IMR-90 (cell line): ENCODE measurements at regions not wholly inside any gene's neighbourhood (a gene's known extent, or its start where the extent isn't known, plus 50 kb on each side); places are given as distances from the start of the nearest gene placed in this dataset.

Source experiments
- ATAC-seq: fragments of 200-7000 bp; cut with Tn5 transposase; 2 replicates; pipeline ENCODE4 v1.9.1; 2020; ENCODE audit warnings: low read depth, mild to moderate bottlenecking, moderate library complexity
- BruUV-seq: library from RNA; stranded (reverse); fragments of 400-500 nt; replicated peaks from 2 replicates; lab custom pipeline; 2021; lab: Mats Ljungman, UMichigan
- CTCF ChIA-PET: fragments of 300-600 bp; formaldehyde crosslinking; extraction: SDS; loops from one replicate; lab custom pipeline; 2021; ENCODE audit warnings: antibody characterized with exemption; lab: Yijun Ruan, JAX
- POLR2A ChIA-PET: fragments of 300-600 bp; sonication (Branson Sonifier 250); formaldehyde crosslinking; loops from one replicate; lab custom pipeline; 2022; ENCODE audit warnings: antibody characterized with exemption; ENCODE audit not compliant: unreplicated experiment; lab: Charles Lee
- DNase-seq: peaks from one replicate; pipeline ENCODE4 v3.0.0; 2013
- H2AFZ ChIP-seq: replicated peaks from 2 replicates; pipeline ENCODE3; 2013; ENCODE audit warnings: low read length, mild to moderate bottlenecking; ENCODE audit not compliant: poor library complexity
- H2AK5ac ChIP-seq: 2 replicates; pipeline ENCODE4 v1.6.1; 2013; ENCODE audit warnings: low read depth, low read length, inconsistent platforms
- H2AK9ac ChIP-seq: replicated peaks from 2 replicates; pipeline ENCODE3; 2013; ENCODE audit warnings: mild to moderate bottlenecking, low read depth, low read length, moderate library complexity; ENCODE audit not compliant: poor library complexity
- H2BK120ac ChIP-seq: 2 replicates; pipeline ENCODE4 v1.6.1; 2013; ENCODE audit warnings: low read depth, low read length, inconsistent platforms
- H2BK15ac ChIP-seq: 3 replicates; pipeline ENCODE4 v1.6.1; 2013; ENCODE audit warnings: low read depth, low read length, inconsistent platforms
- H2BK20ac ChIP-seq: 2 replicates; pipeline ENCODE4 v1.6.1; 2013; ENCODE audit warnings: low read depth, mild to moderate bottlenecking, inconsistent platforms, low read length, moderate library complexity
- H2BK5ac ChIP-seq: 2 replicates; pipeline ENCODE4 v1.6.1; 2013; ENCODE audit warnings: mild to moderate bottlenecking, low read depth, low read length, inconsistent platforms; ENCODE audit not compliant: poor library complexity, severe bottlenecking
- H3K14ac ChIP-seq: replicated peaks from 2 replicates; pipeline ENCODE4 v1.6.1; 2013; ENCODE audit warnings: low read depth, low read length, inconsistent platforms
- H3K18ac ChIP-seq: 2 replicates; pipeline ENCODE4 v1.6.1; 2013; ENCODE audit warnings: low read depth, low read length, control low read depth
- H3K23ac ChIP-seq: 2 replicates; pipeline ENCODE4 v1.6.1; 2013; ENCODE audit warnings: low read depth, low read length, inconsistent platforms
- H3K27ac ChIP-seq: 2 replicates; pipeline ENCODE4 v1.5.1; 2013; ENCODE audit warnings: mild to moderate bottlenecking, control low read depth, low read length; ENCODE audit not compliant: insufficient read depth
- H3K27me3 ChIP-seq: 2 replicates; pipeline ENCODE4 v1.6.1; 2013; ENCODE audit warnings: low read length; ENCODE audit not compliant: control insufficient read depth, insufficient read depth
- H3K36me3 ChIP-seq: 2 replicates; pipeline ENCODE4 v1.6.1; 2013; ENCODE audit warnings: low read length, mixed read lengths; ENCODE audit not compliant: control insufficient read depth, insufficient read depth
- H3K4ac ChIP-seq: 2 replicates; pipeline ENCODE4 v1.6.1; 2013; ENCODE audit warnings: low read depth, low read length, inconsistent platforms
- H3K4me1 ChIP-seq: 2 replicates; pipeline ENCODE4 v1.6.1; 2013; ENCODE audit warnings: low read length, mixed read lengths; ENCODE audit not compliant: control insufficient read depth, insufficient read depth
- H3K4me2 ChIP-seq: 2 replicates; pipeline ENCODE4 v1.6.1; 2013; ENCODE audit warnings: low read depth, mild to moderate bottlenecking, control low read depth, low read length, moderate library complexity
- H3K4me3 ChIP-seq: 2 replicates; pipeline ENCODE4 v1.5.1; 2013; ENCODE audit warnings: low read depth, mild to moderate bottlenecking, control low read depth, low read length, moderate library complexity; ENCODE audit not compliant: insufficient read depth
- H3K56ac ChIP-seq: 2 replicates; pipeline ENCODE4 v1.6.1; 2013; ENCODE audit warnings: low read length, inconsistent platforms; ENCODE audit not compliant: insufficient read depth; ENCODE audit errors: extremely low read depth
- H3K79me1 ChIP-seq, 2 experiments: 2 replicates each; pipeline ENCODE4 v1.6.1; 2013; ENCODE audit warnings: low read length in 2 of 2, inconsistent platforms in 1 of 2, low read depth in 1 of 2
- H3K9ac ChIP-seq: 2 replicates; pipeline ENCODE4 v1.6.1; 2013; ENCODE audit warnings: low read depth, low read length, control low read depth
- H3K9me1 ChIP-seq: 2 replicates; pipeline ENCODE4 v1.6.1; 2013; ENCODE audit warnings: low read length, inconsistent platforms; ENCODE audit not compliant: insufficient read depth
- H3K9me3 ChIP-seq: 2 replicates; pipeline ENCODE4 v1.6.1; 2013; ENCODE audit warnings: low read length; ENCODE audit not compliant: control insufficient read depth, insufficient read depth
- H4K20me1 ChIP-seq: 2 replicates; pipeline ENCODE4 v1.6.1; 2013; ENCODE audit warnings: low read length, inconsistent platforms; ENCODE audit not compliant: insufficient read depth
- H4K5ac ChIP-seq: 2 replicates; pipeline ENCODE4 v1.6.1; 2013; ENCODE audit warnings: mild to moderate bottlenecking, low read depth, low read length, control low read depth
- H4K8ac ChIP-seq, 2 experiments: 2 replicates each; pipeline ENCODE4 v1.6.1; 2013; ENCODE audit warnings: low read depth in 2 of 2, low read length in 2 of 2, control low read depth in 1 of 2, inconsistent platforms in 1 of 2
- H4K91ac ChIP-seq: 2 replicates; pipeline ENCODE4 v1.6.1; 2013; ENCODE audit warnings: low read depth, low read length, inconsistent platforms; ENCODE audit not compliant: insufficient read depth
- POLR2A ChIP-seq: IDR thresholded peaks from 2 replicates; pipeline ENCODE4 v1.6.1; 2012; ENCODE audit warnings: mild to moderate bottlenecking, low read depth, low read length
- WGBS, 2 experiments: methylation state at CpG; one replicate each; pipeline versions ENCODE4 v1.1.5 to v1.1.7; 2013; ENCODE audit warnings: missing lambda C conversion rate in 2 of 2; ENCODE audit not compliant: insufficient read length in 1 of 2; ENCODE audit errors: extremely low coverage in 2 of 2; 5-methylcytosine and 5-hydroxymethylcytosine counted together
- dilution Hi-C: fragments of 300-500 bp; cut with HindIII; formaldehyde crosslinking; loops from one replicate; pipeline ENCODE4 v1.14.3; 2018; ENCODE audit warnings: low sequenced_read_pairs; ENCODE audit not compliant: unreplicated experiment
- in situ Hi-C: fragments of 300-500 bp; cut with MboI; formaldehyde crosslinking; loops from 3 replicates; pipeline ENCODE4 v1.14.3; 2019; ENCODE audit warnings: low sequenced_read_pairs, inconsistent platforms, mixed read lengths
- intact Hi-C: fragments of 100-400 bp; cut with micrococcal nuclease; formaldehyde crosslinking; loops from 2 replicates; pipeline ENCODE4 v1.10.0; 2022

DNA sequence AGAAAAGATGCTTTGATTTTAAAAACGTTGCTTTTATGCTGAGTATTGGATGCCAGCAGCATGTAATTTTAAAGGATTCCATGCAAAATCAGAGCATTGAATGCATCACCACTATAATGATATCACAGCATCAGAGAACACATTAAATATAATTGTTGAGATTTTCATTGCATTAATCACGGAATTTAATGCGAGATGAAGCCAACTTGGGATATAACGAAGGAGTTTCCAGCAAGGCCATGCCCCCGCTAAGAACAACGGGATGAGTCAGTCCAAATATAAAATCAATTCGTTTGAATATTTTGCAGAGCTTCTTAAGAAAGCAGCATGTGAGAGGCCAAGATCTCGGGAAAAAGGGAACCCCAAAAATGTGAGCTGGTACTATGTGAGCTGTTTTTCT lies 423.4 kb upstream of the CHRM3 start:
- TF ChIP-seq POLR2A = no peak

More for the DNA sequence above, 423.4 kb upstream of the CHRM3 start:
- dilution Hi-C loops = no loop called here
- no peak overlapping the region for H2BK120ac ChIP-seq
- no peaks in the 10 kb centered on the region for H3K27me3 ChIP-seq
- no peak overlapping the region for H2AK5ac ChIP-seq
- H2AK9ac ChIP-seq = no peak overlapping the region
- no peak overlapping the region for H3K9ac ChIP-seq
- no peak overlapping the region for H3K23ac ChIP-seq
- ATAC-seq (no peak), DNase-seq (no peak)
- H3K18ac ChIP-seq = no peak overlapping the region
- H4K20me1 ChIP-seq = no peaks in the 10 kb centered on the region
- H3K27ac ChIP-seq = no peak overlapping the region
- no peaks in the 10 kb centered on the region for H3K36me3 ChIP-seq
- no peaks in the 10 kb centered on the region for H3K4me1 ChIP-seq
- H3K4ac ChIP-seq = no peak overlapping the region
- no TSS peak for BruUV-seq
- peaks cover 9% of the 10 kb centered on the region for H3K9me3 ChIP-seq
- H3K56ac ChIP-seq = no peak overlapping the region
- H3K79me1 ChIP-seq = no peaks in the 10 kb centered on the region
- no peak overlapping the region for H2BK15ac ChIP-seq
- H2BK20ac ChIP-seq = no peak overlapping the region
- no peak overlapping the region for H4K5ac ChIP-seq
- no peak overlapping the region for H2AFZ ChIP-seq
- H3K4me2 ChIP-seq = no peak overlapping the region
- no peak overlapping the region for H3K4me3 ChIP-seq
- intact Hi-C loops = no loop called here
- in situ Hi-C loops = no loop called here
- POLR2A ChIA-PET = no interaction called here
- no peak overlapping the region for H4K91ac ChIP-seq
- H3K14ac ChIP-seq = no peak overlapping the region
- CTCF ChIA-PET = no interaction called here
- WGBS, 2 experiments = 84% methylated on average over 5 of the region's 8 CpGs; no CpG with 5 or more reads in 1 of the 2 experiments
- H3K9me1 ChIP-seq = no peaks in the 10 kb centered on the region
- H4K8ac ChIP-seq = no peak overlapping the region
- H2BK5ac ChIP-seq = no peak overlapping the region
